Suprapubic skin (tissue), 4 donors: ENCODE measurements at regions not wholly inside any gene's neighbourhood (a gene's known extent, or its start where the extent isn't known, plus 50 kb on each side); places are given as distances from the start of the nearest gene placed in this dataset.

ENCODE experiments used
- EP300 ChIP-seq: sonication (generic); formaldehyde crosslinking; IDR thresholded peaks from one replicate; pipeline ENCODE4 v1.6.1; 2017; ENCODE audit warnings: antibody characterized with exemption
- POLR2A ChIP-seq, 2 donors: fragments of 450-650 bp; IDR thresholded peaks; one replicate each; pipeline ENCODE4 v1.6.1; 2017; ENCODE audit warnings: antibody characterized with exemption in 2 of 2, mild to moderate bottlenecking in 2 of 2, moderate library complexity in 2 of 2
- POLR2AphosphoS5 ChIP-seq, 3 donors: sonication (generic); formaldehyde crosslinking; IDR thresholded peaks; one replicate each; pipeline ENCODE4 v1.6.1; 2017; ENCODE audit warnings: antibody characterized with exemption in 3 of 3
- TF ChIP-seq, protein P1 (sequence below), 2 donors: fragments of 200-600 bp in 1 of 2; fragments of 450-650 bp in 1 of 2; sonication (generic) in 1 of 2; IDR thresholded peaks; one replicate each; pipeline ENCODE4 v1.5.1; 2016 to 2019; ENCODE audit warnings: antibody characterized with exemption in 2 of 2, mild to moderate bottlenecking in 1 of 2, moderate library complexity in 1 of 2

DNA sequence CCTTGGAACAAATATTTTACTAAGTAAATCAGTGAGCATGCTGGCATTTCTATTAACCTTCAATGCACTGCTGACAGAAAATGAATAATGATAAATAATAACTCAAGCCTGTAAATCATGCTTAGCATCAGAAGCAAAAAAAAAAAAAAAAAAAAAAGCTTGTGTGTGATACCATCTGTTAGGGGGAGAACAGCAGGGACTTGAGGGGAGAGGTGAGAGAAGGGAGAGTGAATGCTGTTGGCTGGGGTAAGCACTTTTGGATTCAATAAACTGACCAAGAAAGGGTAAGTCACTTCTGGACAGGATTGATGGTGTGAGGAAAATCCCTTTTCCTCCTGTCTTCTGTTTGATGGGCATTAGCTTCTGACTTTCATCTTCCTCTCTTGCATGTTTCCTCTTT is 996.4 kb downstream of the KCNMA1 start:
- TF ChIP-seq POLR2AphosphoS5 (IDR thresholded peaks at IDR 0.05) = no peak
- TF ChIP-seq, protein P1, sequence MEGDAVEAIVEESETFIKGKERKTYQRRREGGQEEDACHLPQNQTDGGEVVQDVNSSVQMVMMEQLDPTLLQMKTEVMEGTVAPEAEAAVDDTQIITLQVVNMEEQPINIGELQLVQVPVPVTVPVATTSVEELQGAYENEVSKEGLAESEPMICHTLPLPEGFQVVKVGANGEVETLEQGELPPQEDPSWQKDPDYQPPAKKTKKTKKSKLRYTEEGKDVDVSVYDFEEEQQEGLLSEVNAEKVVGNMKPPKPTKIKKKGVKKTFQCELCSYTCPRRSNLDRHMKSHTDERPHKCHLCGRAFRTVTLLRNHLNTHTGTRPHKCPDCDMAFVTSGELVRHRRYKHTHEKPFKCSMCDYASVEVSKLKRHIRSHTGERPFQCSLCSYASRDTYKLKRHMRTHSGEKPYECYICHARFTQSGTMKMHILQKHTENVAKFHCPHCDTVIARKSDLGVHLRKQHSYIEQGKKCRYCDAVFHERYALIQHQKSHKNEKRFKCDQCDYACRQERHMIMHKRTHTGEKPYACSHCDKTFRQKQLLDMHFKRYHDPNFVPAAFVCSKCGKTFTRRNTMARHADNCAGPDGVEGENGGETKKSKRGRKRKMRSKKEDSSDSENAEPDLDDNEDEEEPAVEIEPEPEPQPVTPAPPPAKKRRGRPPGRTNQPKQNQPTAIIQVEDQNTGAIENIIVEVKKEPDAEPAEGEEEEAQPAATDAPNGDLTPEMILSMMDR (IDR thresholded peaks at IDR 0.05) = no peak
- TF ChIP-seq EP300 = no peak
- no peak for TF ChIP-seq POLR2A (IDR thresholded peaks at IDR 0.05)
